Activated naive CD4-positive, alpha-beta T cell treated with Interleukin-2 at 50 U/mL for 16 hours (primary cell): ENCODE measurements at regions not wholly inside any gene's neighbourhood (a gene's known extent, or its start where the extent isn't known, plus 50 kb on each side); places are given as distances from the start of the nearest gene placed in this dataset.

Experiments
- DNase-seq: peaks from one replicate; pipeline ENCODE4 v3.0.0-alpha.2; 2020

- DNase-seq, result no peak
Observed at GRCh38 chr17:77381731-77382130, 241.0 kb downstream of the SEC14L1 start.

- peak; percentile 46 for DNase-seq
Observed at GRCh38 chr17:77382356-77382911, 241.7 kb downstream of the SEC14L1 start.

GRCh38 chr17:77382966-77383612, 242.3 kb downstream of the SEC14L1 start:
- no peak for DNase-seq

- DNase-seq, result no peak
Observed at GRCh38 chr17:77383613-77384608, 243.1 kb downstream of the SEC14L1 start.

- peak; percentile 24 for DNase-seq
Observed at GRCh38 chr17:77385750-77386501, 245.2 kb downstream of the SEC14L1 start.

- no peak for DNase-seq
Observed at GRCh38 chr17:77386502-77387192, 245.9 kb downstream of the SEC14L1 start.

- DNase-seq, result no peak
Observed at GRCh38 chr17:77387891-77388290, 247.1 kb downstream of the SEC14L1 start.

GRCh38 chr17:77388384-77389306, 247.9 kb downstream of the SEC14L1 start:
- no peak for DNase-seq

GRCh38 chr17:77390870-77391269, 250.1 kb downstream of the SEC14L1 start:
- DNase-seq, result no peak

GRCh38 chr17:77391668-77392375, 251.1 kb downstream of the SEC14L1 start:
- peak; percentile 44 for DNase-seq

- no peak for DNase-seq
Observed at GRCh38 chr17:77392376-77393273, 251.9 kb downstream of the SEC14L1 start.

GRCh38 chr17:77393274-77393600, 252.5 kb downstream of the SEC14L1 start:
- no peak for DNase-seq

- no peak for DNase-seq
Observed at GRCh38 chr17:77393867-77394539, 253.2 kb downstream of the SEC14L1 start.

GRCh38 chr17:77394540-77395295, 253.9 kb downstream of the SEC14L1 start:
- no peak for DNase-seq

- no peak for DNase-seq
Observed at GRCh38 chr17:77395501-77396048, 254.8 kb downstream of the SEC14L1 start.

- no peak for DNase-seq
Observed at GRCh38 chr17:77396610-77397009, 255.8 kb downstream of the SEC14L1 start.

- no peak for DNase-seq
Observed at GRCh38 chr17:77398274-77398673, 257.5 kb downstream of the SEC14L1 start.
